ENCODE measurements at regions not wholly inside any gene's neighbourhood (a gene's known extent, or its start where the extent isn't known, plus 50 kb on each side); places are given as distances from the start of the nearest gene placed in this dataset.

DNA sequence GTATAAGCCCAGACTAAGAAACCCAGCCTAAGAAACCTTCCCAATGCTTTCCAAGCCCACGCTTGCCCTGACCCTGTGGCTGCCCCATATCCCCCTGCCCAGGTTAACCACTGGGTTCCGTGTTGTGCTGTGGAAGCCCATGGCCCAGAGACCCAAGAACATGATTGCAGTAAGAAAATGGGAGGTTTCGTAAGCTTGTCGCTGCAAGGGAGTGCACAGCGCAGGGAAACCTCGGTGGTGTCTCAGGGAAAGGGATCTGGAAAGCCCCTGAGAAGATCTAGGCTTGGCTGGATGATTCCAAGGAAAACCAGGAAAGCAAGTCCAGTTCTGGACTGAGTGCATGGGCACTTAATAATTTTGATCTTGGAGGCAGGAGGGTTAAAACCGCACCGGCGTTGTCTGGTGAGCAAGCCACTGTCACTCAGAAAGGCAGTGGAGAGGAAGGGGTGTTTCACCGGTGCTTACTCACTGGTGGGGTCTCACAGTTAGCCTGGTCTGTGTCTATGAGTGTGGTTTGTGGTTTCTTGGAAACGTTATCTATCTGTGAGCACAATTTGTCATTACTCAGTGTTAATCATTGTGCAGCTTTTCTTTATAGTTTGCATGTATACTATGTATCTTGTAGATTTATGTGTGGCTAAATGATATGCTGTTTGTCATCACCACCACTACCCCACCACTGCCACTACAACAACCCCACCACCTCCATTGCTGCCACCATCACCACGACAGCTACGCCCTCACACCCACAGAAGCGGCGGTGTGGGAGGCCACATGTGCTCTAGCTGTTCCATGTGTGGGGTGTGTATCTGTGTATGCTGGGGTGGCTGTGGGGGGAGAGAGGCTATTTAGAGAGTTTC lies 53.3 kb upstream of the PRDM11 start:
- DNase-seq (ENCODE audit: low read depth in 4 of 6, low spot score in 6 of 6): no peak
- Histone ChIP-seq H3K27ac (ENCODE audit: low read depth, low read length) (no peak overlapping the region), H3K4me1 (ENCODE audit: control insufficient read depth, insufficient read depth, low read length) (peaks cover 28% of the 10 kb centered on the region), H3K27me3 (ENCODE audit: control insufficient read depth, insufficient read depth, low read length) (no peaks in the 10 kb centered on the region), H3K9me3 (ENCODE audit: control insufficient read depth, insufficient read depth, low read length) (no peaks in the 10 kb centered on the region), H3K36me3 (ENCODE audit: control insufficient read depth, insufficient read depth, low read length) (no peaks in the 10 kb centered on the region), H3K4me3 (ENCODE audit: low read depth, low read length) (no peak overlapping the region)
- 67% methylated on average over 10 of the region's 15 CpGs for whole genome bisulfite sequencing (ENCODE audit: insufficient coverage)

DNA sequence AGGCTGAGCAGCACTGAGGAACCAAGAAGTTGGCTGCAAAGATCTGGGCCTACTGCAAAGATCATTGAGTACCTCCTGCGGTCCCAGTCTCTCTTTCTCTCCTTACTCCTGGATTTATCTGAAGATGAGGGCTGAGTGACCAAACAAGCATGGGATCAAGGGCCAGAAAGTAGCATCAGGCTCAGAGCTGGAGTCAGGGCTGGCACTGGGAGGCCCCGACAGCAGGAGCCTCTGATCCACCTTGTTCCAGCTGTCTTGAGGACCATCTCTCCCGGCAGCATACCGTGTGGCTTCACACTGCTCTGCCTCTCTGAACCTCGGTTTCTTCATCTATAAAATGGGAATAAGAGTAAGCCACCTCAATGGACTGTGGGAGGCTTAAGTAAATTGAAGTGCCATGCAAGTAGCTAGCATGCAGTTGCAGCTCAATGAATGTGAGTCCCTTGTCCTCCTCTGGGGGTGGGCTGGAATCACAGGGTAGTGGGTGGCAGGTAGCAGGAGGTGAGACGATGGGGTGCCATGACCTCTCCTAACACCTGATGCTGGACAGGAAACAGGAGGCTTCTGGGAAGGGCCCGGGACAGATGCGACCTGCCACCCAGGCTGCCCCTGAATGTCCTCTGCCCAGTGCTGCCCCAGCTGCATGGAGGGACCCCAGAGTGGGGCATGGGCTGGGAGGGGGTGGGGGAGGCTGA lies 52.5 kb upstream of the PRDM11 start:
- no peak for DNase-seq (ENCODE audit: low read depth in 4 of 6, low spot score in 6 of 6)
- 91% methylated on average over 7 of the region's 8 CpGs for WGBS (ENCODE audit: insufficient coverage)
- no peak overlapping the region for H3K4me3 ChIP-seq (ENCODE audit: low read depth, low read length)
- no peaks in the 10 kb centered on the region for H3K27me3 ChIP-seq (ENCODE audit: control insufficient read depth, insufficient read depth, low read length)
- H3K9me3 ChIP-seq (ENCODE audit: control insufficient read depth, insufficient read depth, low read length): no peaks in the 10 kb centered on the region
- H3K4me1 ChIP-seq (ENCODE audit: control insufficient read depth, insufficient read depth, low read length): peaks cover 25% of the 10 kb centered on the region
- no peaks in the 10 kb centered on the region for H3K36me3 ChIP-seq (ENCODE audit: control insufficient read depth, insufficient read depth, low read length)
- H3K27ac ChIP-seq (ENCODE audit: low read depth, low read length): no peak overlapping the region

DNA sequence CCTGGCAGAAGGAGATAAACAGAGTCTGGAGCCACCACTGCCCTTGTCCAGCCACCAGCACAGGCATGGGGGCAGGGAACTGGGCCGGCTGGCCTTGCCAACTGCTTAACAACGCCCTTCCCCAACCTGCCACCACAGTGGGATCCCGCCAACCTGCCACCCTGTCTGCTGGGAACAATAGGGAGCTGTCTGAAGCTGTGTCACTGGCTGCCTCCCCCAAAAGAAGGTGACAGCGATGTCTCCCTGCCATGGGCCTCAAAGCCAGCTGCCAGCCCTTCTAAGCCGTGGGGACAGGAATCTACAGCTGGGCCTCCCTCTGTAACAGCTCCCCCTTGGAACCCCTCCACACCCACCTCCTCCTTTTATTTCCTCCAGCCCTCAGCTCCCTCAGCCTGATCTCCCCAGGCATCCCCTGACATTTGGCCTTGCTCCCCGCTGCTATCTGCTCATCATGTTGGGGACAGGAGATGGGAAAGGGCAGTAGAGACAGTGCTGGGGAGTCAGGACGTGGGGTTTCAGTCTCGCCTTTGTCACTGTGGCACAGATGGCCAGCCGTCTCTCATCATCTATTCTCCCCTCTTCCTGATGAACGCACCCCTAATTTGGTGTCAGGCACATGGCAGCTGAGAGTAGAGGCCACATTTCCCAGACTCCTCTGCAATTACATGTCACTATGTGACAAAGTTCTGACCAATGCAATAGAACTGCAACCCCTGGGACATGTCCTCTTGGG lies 51.3 kb upstream of the PRDM11 start:
- DNase-seq (ENCODE audit: low read depth in 4 of 6, low spot score in 6 of 6): no peak
- Histone ChIP-seq H3K27me3 (ENCODE audit: control insufficient read depth, insufficient read depth, low read length) (no peaks in the 10 kb centered on the region), H3K4me3 (ENCODE audit: low read depth, low read length) (no peak overlapping the region), H3K36me3 (ENCODE audit: control insufficient read depth, insufficient read depth, low read length) (no peaks in the 10 kb centered on the region), H3K9me3 (ENCODE audit: control insufficient read depth, insufficient read depth, low read length) (no peaks in the 10 kb centered on the region), H3K4me1 (ENCODE audit: control insufficient read depth, insufficient read depth, low read length) (peaks cover 19% of the 10 kb centered on the region), H3K27ac (ENCODE audit: low read depth, low read length) (no peak overlapping the region)
- WGBS (ENCODE audit: insufficient coverage): 45% methylated on average over 6 of the region's 10 CpGs

DNA sequence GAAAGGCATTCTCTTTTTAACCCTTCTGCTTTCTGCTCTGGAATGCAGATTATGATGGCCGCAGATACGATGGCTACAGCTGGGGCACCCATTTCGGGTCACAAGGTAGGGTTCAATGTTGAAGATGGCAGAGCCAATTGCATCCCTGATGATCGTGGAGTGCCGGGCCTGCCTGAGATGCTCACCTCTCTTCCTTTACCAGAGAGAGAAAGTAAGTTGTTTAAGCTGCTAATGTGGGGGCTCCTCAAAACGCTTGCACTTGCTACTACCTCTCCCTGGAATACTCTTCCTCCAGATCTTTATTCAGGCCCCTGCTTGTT lies 50.8 kb upstream of the PRDM11 start:
- H3K9me3 ChIP-seq (ENCODE audit: control insufficient read depth, insufficient read depth, low read length): no peaks in the 10 kb centered on the region
- peaks cover 2% of the 10 kb centered on the region for H3K27me3 ChIP-seq (ENCODE audit: control insufficient read depth, insufficient read depth, low read length)
- no peaks in the 10 kb centered on the region for H3K36me3 ChIP-seq (ENCODE audit: control insufficient read depth, insufficient read depth, low read length)
- peaks cover 19% of the 10 kb centered on the region for H3K4me1 ChIP-seq (ENCODE audit: control insufficient read depth, insufficient read depth, low read length)
- no peak overlapping the region for H3K4me3 ChIP-seq (ENCODE audit: low read depth, low read length)
- WGBS (ENCODE audit: insufficient coverage): 82% methylated on average over 4 of the region's 6 CpGs
- no peak overlapping the region for H3K27ac ChIP-seq (ENCODE audit: low read depth, low read length)
- DNase-seq (ENCODE audit: low read depth in 4 of 6, low spot score in 6 of 6): no peak

DNA sequence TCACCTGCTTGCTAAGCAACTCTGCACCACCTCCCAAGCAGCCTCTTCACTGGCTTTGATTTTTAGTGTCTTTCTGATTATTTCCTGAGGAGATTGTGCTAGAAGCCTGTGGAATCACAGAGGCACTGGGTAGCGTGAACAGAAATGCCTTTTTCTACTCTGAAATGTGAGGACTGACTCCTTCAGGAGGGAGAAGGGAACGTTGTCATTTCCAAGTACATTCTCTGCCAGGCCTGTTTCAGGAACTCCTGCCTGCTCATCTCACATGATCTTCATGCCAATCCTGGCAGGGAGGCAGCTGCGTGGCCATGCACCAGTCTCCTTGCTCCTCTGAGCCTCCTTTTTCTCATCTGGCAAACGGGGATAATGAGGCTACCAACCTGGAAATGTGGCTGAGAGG lies 49.8 kb upstream of the PRDM11 start:
- Histone ChIP-seq H3K27me3 (ENCODE audit: control insufficient read depth, insufficient read depth, low read length) (peaks cover 2% of the 10 kb centered on the region), H3K9me3 (ENCODE audit: control insufficient read depth, insufficient read depth, low read length) (no peaks in the 10 kb centered on the region), H3K27ac (ENCODE audit: low read depth, low read length) (no peak overlapping the region), H3K36me3 (ENCODE audit: control insufficient read depth, insufficient read depth, low read length) (no peaks in the 10 kb centered on the region), H3K4me1 (ENCODE audit: control insufficient read depth, insufficient read depth, low read length) (peaks cover 19% of the 10 kb centered on the region), H3K4me3 (ENCODE audit: low read depth, low read length) (no peak overlapping the region)
- 57% methylated on average over 1 of the region's 4 CpGs for whole genome bisulfite sequencing (ENCODE audit: insufficient coverage)
- DNase-seq (ENCODE audit: low read depth in 4 of 6, low spot score in 6 of 6): peak in 2 of 6 donors; percentile 79 to 81

Measured in spinal cord (tissue), 9 donors.